OCI-LY1 (cell line): ENCODE measurements at regions not wholly inside any gene's neighbourhood (a gene's known extent, or its start where the extent isn't known, plus 50 kb on each side); places are given as distances from the start of the nearest gene placed in this dataset.

ENCODE experiments used
- H2AFZ ChIP-seq: fragments of 200-600 bp; sonication (generic), shearing (Covaris generic); 2 replicates; pipeline ENCODE4 v1.6.0; 2014; ENCODE audit warnings: antibody characterized with exemption, mild to moderate bottlenecking, low read length
- H3F3A ChIP-seq: fragments of 200-600 bp; sonication (generic), shearing (Covaris generic); 2 replicates; pipeline ENCODE4 v1.6.0; 2014; ENCODE audit warnings: mild to moderate bottlenecking, antibody characterized with exemption, low read length, moderate library complexity; ENCODE audit not compliant: insufficient read depth
- H3K27ac ChIP-seq: fragments of 200-600 bp; sonication (generic); 2 replicates; pipeline ENCODE4 v1.5.1; 2014; ENCODE audit warnings: low read length, mixed run types, mild to moderate bottlenecking, low read depth; ENCODE audit not compliant: poor library complexity, severe bottlenecking
- H3K27me3 ChIP-seq: fragments of 200-600 bp; sonication (generic); 2 replicates; pipeline ENCODE4 v1.6.0; 2014; ENCODE audit warnings: antibody characterized with exemption, mild to moderate bottlenecking, low read length, moderate library complexity; ENCODE audit not compliant: insufficient read depth
- H3K36me3 ChIP-seq: fragments of 200-600 bp; sonication (generic); 2 replicates; pipeline ENCODE4 v1.6.1; 2014; ENCODE audit warnings: mild to moderate bottlenecking, antibody characterized with exemption, low read length, moderate library complexity, mixed read lengths; ENCODE audit not compliant: insufficient read depth
- H3K4me1 ChIP-seq: fragments of 200-600 bp; sonication (generic); 2 replicates; pipeline ENCODE4 v1.5.1; 2014; ENCODE audit warnings: mild to moderate bottlenecking, low read length, moderate library complexity; ENCODE audit not compliant: insufficient read depth, severe bottlenecking
- H3K4me2 ChIP-seq: fragments of 200-600 bp; sonication (generic), shearing (Covaris generic); 2 replicates; pipeline ENCODE4 v1.6.1; 2014; ENCODE audit warnings: low read length
- H3K4me3 ChIP-seq: fragments of 200-600 bp; sonication (generic); 2 replicates; pipeline ENCODE4 v1.5.1; 2014; ENCODE audit warnings: low read length, low read depth, mild to moderate bottlenecking, mixed read lengths; ENCODE audit not compliant: poor library complexity, severe bottlenecking
- H3K79me2 ChIP-seq: fragments of 200-600 bp; shearing (Covaris generic); 2 replicates; pipeline ENCODE4 v1.6.1; 2016; ENCODE audit warnings: mixed run types, low read length, mixed read lengths; ENCODE audit not compliant: insufficient read depth
- H3K9ac ChIP-seq: fragments of 200-600 bp; sonication (generic), shearing (Covaris generic); 2 replicates; pipeline ENCODE4 v1.6.1; 2014; ENCODE audit warnings: mild to moderate bottlenecking, low read length, mixed read lengths
- H3K9me2 ChIP-seq: fragments of 200-600 bp; sonication (generic), shearing (Covaris generic); 2 replicates; pipeline ENCODE4 v1.6.1; 2014; ENCODE audit warnings: low read depth, mild to moderate bottlenecking, low read length, mixed read lengths
- H3K9me3 ChIP-seq: fragments of 200-600 bp; shearing (Covaris generic); 2 replicates; pipeline ENCODE4 v1.6.1; 2014; ENCODE audit warnings: low read length, mixed read lengths
- H4K20me1 ChIP-seq: fragments of 200-600 bp; sonication (generic), shearing (Covaris generic); 2 replicates; pipeline ENCODE4 v1.6.0; 2016; ENCODE audit warnings: mild to moderate bottlenecking, low read length; ENCODE audit not compliant: insufficient read depth
- CTCF ChIP-seq: fragments of 200-600 bp; sonication (generic), shearing (Covaris generic); IDR thresholded peaks from 2 replicates; pipeline ENCODE4 v1.5.1; 2017; ENCODE audit warnings: mild to moderate bottlenecking, antibody characterized with exemption, low read length, moderate library complexity, mixed read lengths
- EZH2 ChIP-seq: fragments of 200-600 bp; sonication (generic), shearing (Covaris generic); IDR thresholded peaks from 2 replicates; pipeline ENCODE4 v1.8.0; 2017; ENCODE audit warnings: borderline replicate concordance, mixed run types, mild to moderate bottlenecking, antibody characterized with exemption, low read length, moderate library complexity, mixed read lengths

GRCh38 chr5:143583409-143583808, 179.9 kb upstream of the NR3C1 start:
- Histone ChIP-seq H4K20me1 (no peaks in the 10 kb centered on the region), H3K9ac (no peak overlapping the region; the same call in 1 of the 2 replicates), H3K9me3 (no peaks in the 10 kb centered on the region), H2AFZ (peak overlapping the region; percentile 96), H3K4me3 (no peak overlapping the region), H3K4me1 (peaks cover 32% of the 10 kb centered on the region), H3K9me2 (no peaks in the 10 kb centered on the region), H3K36me3 (no peaks in the 10 kb centered on the region), H3K27me3 (no peaks in the 10 kb centered on the region), H3F3A (no peaks in the 10 kb centered on the region), H3K4me2 (peak overlapping the region; percentile 31; the same call in 1 of the 2 replicates), H3K79me2 (no peaks in the 10 kb centered on the region), H3K27ac (peak overlapping the region; percentile 39)
- no peak for TF ChIP-seq EZH2
- TF ChIP-seq CTCF: no peak

GRCh38 chr5:143582869-143583268, 179.4 kb upstream of the NR3C1 start:
- Histone ChIP-seq H3K4me3 (no peak overlapping the region), H3K36me3 (no peaks in the 10 kb centered on the region), H3K4me2 (peak overlapping the region; percentile 31; the same call in 1 of the 2 replicates), H3K27ac (peak overlapping the region; percentile 39), H3K9me3 (no peaks in the 10 kb centered on the region), H3K27me3 (no peaks in the 10 kb centered on the region), H3K9ac (peak overlapping the region; percentile 9; the same call in 1 of the 2 replicates), H4K20me1 (no peaks in the 10 kb centered on the region), H2AFZ (peak overlapping the region; percentile 96), H3K9me2 (no peaks in the 10 kb centered on the region), H3F3A (no peaks in the 10 kb centered on the region), H3K79me2 (no peaks in the 10 kb centered on the region), H3K4me1 (peaks cover 33% of the 10 kb centered on the region)
- TF ChIP-seq EZH2 (no peak), CTCF (no peak)

- Histone ChIP-seq H3K9me3 (no peaks in the 10 kb centered on the region), H3F3A (no peaks in the 10 kb centered on the region), H4K20me1 (no peaks in the 10 kb centered on the region), H3K9ac (no peak overlapping the region), H3K9me2 (no peaks in the 10 kb centered on the region), H3K79me2 (no peaks in the 10 kb centered on the region), H3K27me3 (no peaks in the 10 kb centered on the region), H2AFZ (no peak overlapping the region), H3K27ac (peak overlapping the region; percentile 39), H3K4me1 (peaks cover 40% of the 10 kb centered on the region), H3K36me3 (no peaks in the 10 kb centered on the region), H3K4me2 (peak overlapping the region; percentile 31; the same call in 1 of the 2 replicates), H3K4me3 (no peak overlapping the region)
- no peak for TF ChIP-seq EZH2
- TF ChIP-seq CTCF: no peak
Observed at GRCh38 chr5:143582176-143582575, 178.7 kb upstream of the NR3C1 start.
